HEK293 (cell line): ENCODE measurements at regions not wholly inside any gene's neighbourhood (a gene's known extent, or its start where the extent isn't known, plus 50 kb on each side); places are given as distances from the start of the nearest gene placed in this dataset.

Source experiments
- MYNN ChIP-seq: fragments of 450-650 bp; formaldehyde crosslinking; IDR thresholded peaks from 2 replicates; pipeline ENCODE4 v1.5.1; 2016; ENCODE audit warnings: missing biosample characterization, missing genetic modification characterization, borderline replicate concordance
- TF ChIP-seq, protein P1 (sequence below): fragments of 450-650 bp; formaldehyde crosslinking; IDR thresholded peaks from 2 replicates; pipeline ENCODE4 v1.5.1; 2016; ENCODE audit warnings: missing biosample characterization, missing genetic modification characterization

DNA sequence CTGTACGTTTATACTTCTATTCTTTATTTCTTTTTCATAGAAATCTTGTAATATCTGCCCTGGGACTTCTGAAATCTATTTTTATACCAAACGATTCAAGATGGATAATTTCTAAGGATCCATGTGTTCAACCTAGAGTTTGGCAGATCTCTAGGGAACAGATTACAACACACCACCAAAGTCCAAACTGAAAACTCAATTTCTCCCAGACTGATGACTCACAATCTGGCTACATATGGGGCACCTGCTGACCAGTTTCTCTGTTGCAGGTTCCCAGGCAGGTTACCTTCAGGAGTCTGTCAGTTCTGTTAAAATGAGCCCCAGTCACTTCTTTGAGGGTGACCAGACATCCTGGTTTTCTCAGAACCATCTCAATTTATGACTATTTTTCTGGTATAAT, 439.4 kb downstream of the GPATCH2 start:
- no peak for TF ChIP-seq MYNN (tag by site-specific recombination)
- TF ChIP-seq, protein P1, sequence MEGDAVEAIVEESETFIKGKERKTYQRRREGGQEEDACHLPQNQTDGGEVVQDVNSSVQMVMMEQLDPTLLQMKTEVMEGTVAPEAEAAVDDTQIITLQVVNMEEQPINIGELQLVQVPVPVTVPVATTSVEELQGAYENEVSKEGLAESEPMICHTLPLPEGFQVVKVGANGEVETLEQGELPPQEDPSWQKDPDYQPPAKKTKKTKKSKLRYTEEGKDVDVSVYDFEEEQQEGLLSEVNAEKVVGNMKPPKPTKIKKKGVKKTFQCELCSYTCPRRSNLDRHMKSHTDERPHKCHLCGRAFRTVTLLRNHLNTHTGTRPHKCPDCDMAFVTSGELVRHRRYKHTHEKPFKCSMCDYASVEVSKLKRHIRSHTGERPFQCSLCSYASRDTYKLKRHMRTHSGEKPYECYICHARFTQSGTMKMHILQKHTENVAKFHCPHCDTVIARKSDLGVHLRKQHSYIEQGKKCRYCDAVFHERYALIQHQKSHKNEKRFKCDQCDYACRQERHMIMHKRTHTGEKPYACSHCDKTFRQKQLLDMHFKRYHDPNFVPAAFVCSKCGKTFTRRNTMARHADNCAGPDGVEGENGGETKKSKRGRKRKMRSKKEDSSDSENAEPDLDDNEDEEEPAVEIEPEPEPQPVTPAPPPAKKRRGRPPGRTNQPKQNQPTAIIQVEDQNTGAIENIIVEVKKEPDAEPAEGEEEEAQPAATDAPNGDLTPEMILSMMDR, result no peak
